Common myeloid progenitor, CD34-positive (primary cell): ENCODE measurements at regions not wholly inside any gene's neighbourhood (a gene's known extent, or its start where the extent isn't known, plus 50 kb on each side); places are given as distances from the start of the nearest gene placed in this dataset.

Experiments used
- CTCF ChIA-PET: fragments of 350-600 bp; sonication (Branson Sonifier 250); formaldehyde crosslinking; loops from one replicate; lab custom pipeline; 2021; ENCODE audit warnings: antibody characterized with exemption; lab: Charles Lee
- POLR2A ChIA-PET: fragments of 350-600 bp; sonication (Branson Sonifier 250); formaldehyde crosslinking; loops from one replicate; lab custom pipeline; 2021; ENCODE audit warnings: antibody characterized with exemption; lab: Charles Lee
- DNase-seq, 3 donors: peaks; one replicate each; pipeline versions ENCODE4 v3.0.0 to v3.0.0-alpha.2; 2013
- H3K27ac ChIP-seq, 2 experiments: 1 replicate in 1 of 2; 2 replicates in 1 of 2; pipeline ENCODE4 v1.7.0; 2013; ENCODE audit warnings: inconsistent platforms in 2 of 2, low read length in 2 of 2, mild to moderate bottlenecking in 2 of 2, low read depth in 1 of 2, moderate library complexity in 1 of 2; ENCODE audit not compliant: severe bottlenecking in 2 of 2, insufficient read depth in 1 of 2, poor library complexity in 1 of 2
- H3K27me3 ChIP-seq, 5 experiments: replicated peaks in 2 of 5; 1 replicate in 3 of 5; 2 replicates in 2 of 5; pipeline versions ENCODE4 v1.6.1 to v1.7.0; 2013; ENCODE audit warnings: low read length in 4 of 5, mild to moderate bottlenecking in 2 of 5, moderate library complexity in 2 of 5, inconsistent platforms in 1 of 5; ENCODE audit not compliant: insufficient read depth in 5 of 5, control insufficient read depth in 4 of 5
- H3K36me3 ChIP-seq, 4 experiments: 1 replicate in 2 of 4; 2 replicates in 2 of 4; pipeline versions ENCODE4 v1.6.1 to v1.7.0; 2013; ENCODE audit warnings: low read length in 3 of 4, control low read depth in 1 of 4, mild to moderate bottlenecking in 1 of 4; ENCODE audit not compliant: control insufficient read depth in 4 of 4, insufficient read depth in 4 of 4
- H3K4me1 ChIP-seq, 4 experiments: 1 replicate in 3 of 4; 2 replicates in 1 of 4; pipeline versions ENCODE4 v1.6.1 to v1.7.1; 2013; ENCODE audit warnings: low read length in 3 of 4, mild to moderate bottlenecking in 3 of 4, control low read depth in 1 of 4, inconsistent platforms in 1 of 4, moderate library complexity in 1 of 4; ENCODE audit not compliant: control insufficient read depth in 4 of 4, insufficient read depth in 4 of 4; ENCODE audit errors: control extremely low read depth in 1 of 4
- H3K4me3 ChIP-seq, 7 experiments: 1 replicate in 4 of 7; 2 replicates in 3 of 7; pipeline versions ENCODE4 v1.5.1 to v1.7.0; 2013; ENCODE audit warnings: mild to moderate bottlenecking in 7 of 7, low read length in 6 of 7, moderate library complexity in 6 of 7, inconsistent platforms in 2 of 7, low read depth in 2 of 7, control low read depth in 1 of 7; ENCODE audit not compliant: insufficient read depth in 4 of 7, control insufficient read depth in 1 of 7; ENCODE audit errors: extremely low read depth in 1 of 7
- H3K9me3 ChIP-seq, 5 experiments: 1 replicate in 4 of 5; 2 replicates in 1 of 5; pipeline versions ENCODE4 v1.6.1 to v1.7.1; 2013; ENCODE audit warnings: low read length in 4 of 5, mild to moderate bottlenecking in 2 of 5, inconsistent platforms in 1 of 5, low read depth in 1 of 5, moderate library complexity in 1 of 5; ENCODE audit not compliant: control insufficient read depth in 4 of 5, insufficient read depth in 2 of 5; ENCODE audit errors: control extremely low read depth in 1 of 5
- WGBS: methylation state at CpG from one replicate; pipeline ENCODE4 v1.1.5; 2013; ENCODE audit not compliant: insufficient coverage; 5-methylcytosine and 5-hydroxymethylcytosine counted together

- H3K4me1 ChIP-seq: no peaks in the 10 kb centered on the region
- ChIA-PET POLR2A (no interaction called here), CTCF (no interaction called here)
- no peaks in the 10 kb centered on the region for H3K36me3 ChIP-seq
- peaks cover 0 to 11% (median 2%) of the 10 kb centered on the region in 5 experiments for H3K27me3 ChIP-seq
- WGBS: 80% methylated on average over 2 of the region's 9 CpGs
- no peak overlapping the region for H3K27ac ChIP-seq
- no peak overlapping the region for H3K4me3 ChIP-seq
- DNase-seq: no peak
- H3K9me3 ChIP-seq: no peaks in the 10 kb centered on the region
Measured at GRCh38 chr11:116414357-116414880, 358.4 kb downstream of the BUD13 start.

GRCh38 chr11:116413301-116414242 lies 359.2 kb downstream of the BUD13 start:
- Histone ChIP-seq H3K36me3 (no peaks in the 10 kb centered on the region), H3K4me1 (no peaks in the 10 kb centered on the region), H3K4me3 (no peak overlapping the region), H3K27ac (no peak overlapping the region), H3K9me3 (no peaks in the 10 kb centered on the region), H3K27me3 (peaks cover 0 to 13% (median 2%) of the 10 kb centered on the region in 5 experiments)
- no CpG with 5 or more reads among the region's 2 CpGs for WGBS
- no peak for DNase-seq
- POLR2A ChIA-PET: no interaction called here
- CTCF ChIA-PET: interaction anchor here (1.5 kb wide), 1 partner anchor 10 kb away, joined by 3 read pairs; no protein-coding TSS in a partner anchor

GRCh38 chr11:116412118-116412889 lies 360.5 kb downstream of the BUD13 start:
- no peak for DNase-seq
- H3K4me1 ChIP-seq: no peaks in the 10 kb centered on the region
- ChIA-PET POLR2A (no interaction called here), CTCF (interaction anchor here (1.5 kb wide), 1 partner anchor 8 kb away, joined by 3 read pairs; no protein-coding TSS in a partner anchor)
- peaks cover 0 to 11% (median 2%) of the 10 kb centered on the region in 5 experiments for H3K27me3 ChIP-seq
- H3K4me3 ChIP-seq: no peak overlapping the region
- 77% methylated on average over 3 of the region's 6 CpGs for WGBS
- no peaks in the 10 kb centered on the region for H3K9me3 ChIP-seq
- H3K27ac ChIP-seq: no peak overlapping the region
- no peaks in the 10 kb centered on the region for H3K36me3 ChIP-seq

DNA sequence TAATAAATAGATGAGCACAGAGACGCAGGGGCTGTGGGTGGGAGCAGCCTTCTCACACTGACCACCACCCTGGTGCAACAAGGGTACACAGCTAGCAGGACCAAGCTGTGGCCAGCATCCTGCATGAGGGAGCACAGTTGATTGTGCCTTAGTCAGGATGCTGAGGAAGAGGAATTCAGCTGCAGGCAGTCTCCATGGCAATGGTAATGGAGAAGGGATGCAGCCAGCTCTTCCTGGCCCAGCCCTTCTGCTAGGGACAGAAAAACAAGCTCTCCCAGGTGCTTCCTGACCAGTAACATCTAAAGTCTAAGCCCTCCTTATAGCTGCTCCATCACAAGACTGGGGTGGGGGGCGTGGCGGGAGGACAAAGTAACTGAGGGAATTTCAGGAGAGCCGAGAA lies 363.5 kb downstream of the BUD13 start:
- Histone ChIP-seq H3K36me3 (no peaks in the 10 kb centered on the region), H3K27ac (no peak overlapping the region), H3K9me3 (no peaks in the 10 kb centered on the region), H3K27me3 (peaks cover 0 to 9% (median 0%) of the 10 kb centered on the region in 5 experiments), H3K4me3 (no peak overlapping the region), H3K4me1 (no peaks in the 10 kb centered on the region)
- no peak for DNase-seq
- CTCF ChIA-PET: no interaction called here
- 100% methylated on average over 1 of the region's 4 CpGs for WGBS
- POLR2A ChIA-PET: no interaction called here

- Histone ChIP-seq H3K27ac (no peak overlapping the region), H3K36me3 (no peaks in the 10 kb centered on the region), H3K4me3 (no peak overlapping the region), H3K27me3 (peaks cover 0 to 14% (median 0%) of the 10 kb centered on the region in 5 experiments), H3K9me3 (no peaks in the 10 kb centered on the region), H3K4me1 (no peaks in the 10 kb centered on the region)
- ChIA-PET POLR2A (no interaction called here), CTCF (no interaction called here)
- WGBS: 80% methylated on average over 1 of the region's 1 CpG
- DNase-seq: no peak
Measured at GRCh38 chr11:116406042-116406441, 366.7 kb downstream of the BUD13 start.

- Histone ChIP-seq H3K36me3 (no peaks in the 10 kb centered on the region), H3K4me1 (no peaks in the 10 kb centered on the region), H3K27me3 (peaks cover 0 to 13% (median 0%) of the 10 kb centered on the region in 5 experiments), H3K27ac (no peak overlapping the region), H3K4me3 (no peak overlapping the region), H3K9me3 (no peaks in the 10 kb centered on the region)
- DNase-seq: no peak
- CTCF ChIA-PET: interaction anchor here (1.3 kb wide), 1 partner anchor 9 kb away, joined by 3 read pairs; no protein-coding TSS in a partner anchor
- POLR2A ChIA-PET: no interaction called here
- WGBS: 85% methylated on average over 3 of the region's 3 CpGs
Measured at GRCh38 chr11:116404462-116404798, 368.4 kb downstream of the BUD13 start.
